Ovary (tissue), 7 donors: ENCODE measurements at regions not wholly inside any gene's neighbourhood (a gene's known extent, or its start where the extent isn't known, plus 50 kb on each side); places are given as distances from the start of the nearest gene placed in this dataset.

Experiments used
- DNase-seq, 5 donors: peaks; one replicate each; pipeline ENCODE4 v3.0.0-alpha.2; 2019 to 2020
- H3K27ac ChIP-seq, 2 donors: fragments of 200-600 bp; one replicate each; pipeline versions ENCODE4 v1.5.1 to v1.8.0; 2019 to 2022
- H3K27me3 ChIP-seq: fragments of 200-600 bp; one replicate; pipeline ENCODE4 v1.8.0; 2022
- H3K36me3 ChIP-seq: fragments of 200-600 bp; sonication (generic); one replicate; pipeline ENCODE4 v1.5.1; 2019
- H3K4me1 ChIP-seq: one replicate; pipeline ENCODE4 v1.8.1; 2013; ENCODE audit warnings: mild to moderate bottlenecking, moderate library complexity; ENCODE audit not compliant: insufficient read depth
- H3K4me3 ChIP-seq: fragments of 200-600 bp; sonication (generic); one replicate; pipeline ENCODE4 v1.5.1; 2017
- H3K9me3 ChIP-seq, 2 donors: fragments of 200-600 bp in 1 of 2; sonication (generic) in 1 of 2; one replicate each; pipeline versions ENCODE4 v1.5.1 to v1.8.1; 2013 to 2019; ENCODE audit warnings: mild to moderate bottlenecking in 1 of 2, moderate library complexity in 1 of 2
- EP300 ChIP-seq: sonication (generic); formaldehyde crosslinking; IDR thresholded peaks from one replicate; pipeline ENCODE4 v1.6.1; 2017; ENCODE audit warnings: antibody characterized with exemption
- POLR2A ChIP-seq: fragments of 450-650 bp; IDR thresholded peaks from one replicate; pipeline ENCODE4 v1.6.1; 2017; ENCODE audit warnings: antibody characterized with exemption, mild to moderate bottlenecking, moderate library complexity
- WGBS, 3 donors: extraction: QIAGEN DNeasy Blood & Tissue Kit in 1 of 3; methylation state at CpG; one replicate each; pipeline versions ENCODE4 v1.1.5 to v1.1.7; 2013 to 2017; 5-methylcytosine and 5-hydroxymethylcytosine counted together
- intact Hi-C, 4 donors: fragments of 100-400 bp; cut with DNase I; formaldehyde crosslinking; loops; one replicate each; pipeline versions ENCODE4 v1.11.0 to v1.15.1; 2022 to 2023
- TF ChIP-seq, protein P1 (sequence below), 3 donors: fragments of 450-650 bp in 2 of 3; fragments of 200-600 bp in 1 of 3; IDR thresholded peaks; one replicate each; pipeline versions ENCODE4 v1.5.1 to v1.8.0; 2016 to 2022; ENCODE audit warnings: antibody characterized with exemption in 3 of 3, mild to moderate bottlenecking in 1 of 3
- donor health status: DM: no; HTN: no; CAD: no; lungs with moderate emphysema.
- donor health status: DM: no; HTN: no; CAD: no.
- donor health status: Bipolar disorder and iron deficiency.
- donor health status: DM: no; HTN: no; CAD: no.
- donor health status: DM: yes; HTN: yes; CAD: no.

DNA sequence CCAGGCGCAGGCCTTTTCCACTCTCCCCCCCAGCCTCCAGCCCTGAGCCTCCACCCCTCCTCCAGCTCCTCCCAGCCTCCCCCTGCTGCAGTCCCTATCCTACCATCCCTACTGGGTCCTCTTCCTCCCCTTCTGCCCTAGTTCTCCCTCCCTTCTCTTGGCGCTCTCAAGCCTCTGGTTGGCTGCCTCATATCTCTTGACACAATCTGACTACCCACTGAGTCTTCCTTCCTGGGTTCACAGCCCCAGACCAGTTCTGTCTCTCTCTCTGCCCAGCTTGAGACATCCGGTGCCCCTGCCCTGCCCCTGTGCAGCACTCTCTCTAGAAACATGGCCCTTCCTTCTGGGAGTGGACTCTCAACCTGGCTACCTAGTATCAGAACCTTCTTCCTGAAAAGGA is 76.2 kb downstream of the TSPAN17 start:
- Histone ChIP-seq H3K27ac (no peak overlapping the region), H3K27me3 (no peaks in the 10 kb centered on the region), H3K4me3 (no peak overlapping the region), H3K4me1 (no peaks in the 10 kb centered on the region), H3K9me3 (no peaks in the 10 kb centered on the region), H3K36me3 (no peaks in the 10 kb centered on the region)
- 73 to 81% (median 77%) methylated on average over 3 of the region's 3 CpGs for WGBS, 3 donors
- DNase-seq: no peak
- intact Hi-C loops: no loop called here
- TF ChIP-seq, protein P1, sequence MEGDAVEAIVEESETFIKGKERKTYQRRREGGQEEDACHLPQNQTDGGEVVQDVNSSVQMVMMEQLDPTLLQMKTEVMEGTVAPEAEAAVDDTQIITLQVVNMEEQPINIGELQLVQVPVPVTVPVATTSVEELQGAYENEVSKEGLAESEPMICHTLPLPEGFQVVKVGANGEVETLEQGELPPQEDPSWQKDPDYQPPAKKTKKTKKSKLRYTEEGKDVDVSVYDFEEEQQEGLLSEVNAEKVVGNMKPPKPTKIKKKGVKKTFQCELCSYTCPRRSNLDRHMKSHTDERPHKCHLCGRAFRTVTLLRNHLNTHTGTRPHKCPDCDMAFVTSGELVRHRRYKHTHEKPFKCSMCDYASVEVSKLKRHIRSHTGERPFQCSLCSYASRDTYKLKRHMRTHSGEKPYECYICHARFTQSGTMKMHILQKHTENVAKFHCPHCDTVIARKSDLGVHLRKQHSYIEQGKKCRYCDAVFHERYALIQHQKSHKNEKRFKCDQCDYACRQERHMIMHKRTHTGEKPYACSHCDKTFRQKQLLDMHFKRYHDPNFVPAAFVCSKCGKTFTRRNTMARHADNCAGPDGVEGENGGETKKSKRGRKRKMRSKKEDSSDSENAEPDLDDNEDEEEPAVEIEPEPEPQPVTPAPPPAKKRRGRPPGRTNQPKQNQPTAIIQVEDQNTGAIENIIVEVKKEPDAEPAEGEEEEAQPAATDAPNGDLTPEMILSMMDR (IDR thresholded peaks at IDR 0.05): no peak
- no peak for TF ChIP-seq EP300
- TF ChIP-seq POLR2A: no peak

DNA sequence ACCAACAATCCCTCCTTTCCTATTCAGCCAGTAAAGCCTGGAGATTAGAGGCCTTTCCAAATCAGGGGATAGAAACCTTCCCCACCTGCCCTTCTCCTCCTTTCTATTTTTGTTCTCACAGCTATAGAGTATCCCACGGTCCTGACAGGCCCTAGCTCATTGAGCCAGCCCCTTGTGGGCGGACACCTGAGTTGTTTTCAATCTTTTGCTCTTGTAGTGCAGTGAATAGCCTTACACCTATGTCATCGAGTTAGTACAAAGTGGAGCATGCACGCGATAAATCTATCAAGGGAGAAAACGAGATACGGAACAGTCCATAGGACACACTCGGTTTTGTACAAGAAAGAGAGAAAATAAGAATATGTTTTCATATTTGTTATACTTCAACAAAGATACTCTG is 77.2 kb downstream of the TSPAN17 start:
- Histone ChIP-seq H3K27ac (no peak overlapping the region), H3K27me3 (no peaks in the 10 kb centered on the region), H3K36me3 (no peaks in the 10 kb centered on the region), H3K4me1 (no peaks in the 10 kb centered on the region), H3K4me3 (no peak overlapping the region), H3K9me3 (no peaks in the 10 kb centered on the region)
- intact Hi-C loops: no loop called here
- WGBS, 3 donors: 55 to 62% (median 59%) methylated on average over 8 of the region's 8 CpGs
- TF ChIP-seq EP300 (no peak), POLR2A (no peak)
- TF ChIP-seq, protein P1 (IDR thresholded peaks at IDR 0.05): no peak
- no peak for DNase-seq

DNA sequence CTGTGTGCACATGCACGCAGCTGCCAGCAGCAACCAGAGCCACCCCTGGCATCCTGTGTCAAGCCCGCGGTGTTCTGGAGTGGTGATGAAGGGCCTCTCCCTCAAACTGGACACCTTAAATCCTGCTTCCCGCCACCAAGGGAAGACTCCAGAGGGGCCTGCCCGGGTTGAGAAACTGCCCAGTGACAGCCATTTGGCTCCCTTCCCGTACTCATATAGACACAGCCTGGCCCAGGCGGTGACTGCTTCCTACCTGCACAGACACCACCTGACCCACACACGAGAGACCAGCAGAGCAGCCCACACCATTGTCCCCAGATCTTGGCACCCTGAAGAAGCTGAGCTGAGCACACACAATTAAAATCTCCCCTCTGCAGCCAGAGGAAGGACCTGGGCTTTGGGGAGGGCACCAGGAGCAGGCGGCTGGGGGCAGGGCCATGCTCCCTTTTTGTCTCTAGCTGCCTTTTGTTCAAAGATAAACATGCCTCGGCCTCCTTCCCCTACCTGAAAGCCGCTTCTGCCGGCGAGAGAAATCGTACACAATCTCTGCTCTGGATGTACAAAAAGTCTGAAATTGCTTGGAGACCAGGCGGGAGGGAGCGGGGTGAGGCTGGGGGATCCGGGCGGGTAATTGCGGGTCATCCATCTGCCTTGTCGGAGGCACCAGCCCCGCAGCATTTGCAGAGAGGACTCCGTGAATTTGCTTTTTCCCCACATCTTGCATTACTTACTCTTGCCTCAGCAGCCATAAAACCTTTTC is 78.4 kb downstream of the TSPAN17 start:
- TF ChIP-seq, protein P1 (IDR thresholded peaks at IDR 0.05): no peak
- TF ChIP-seq POLR2A (no peak), EP300 (no peak)
- Histone ChIP-seq H3K27ac (no peak overlapping the region), H3K27me3 (no peaks in the 10 kb centered on the region), H3K4me1 (no peaks in the 10 kb centered on the region), H3K36me3 (no peaks in the 10 kb centered on the region), H3K4me3 (no peak overlapping the region), H3K9me3 (peaks cover 0 to 5% of the 10 kb centered on the region in 2 donors)
- intact Hi-C loops: no loop called here
- DNase-seq: no peak
- WGBS, 3 donors: 23 to 37% (median 26%) methylated on average over 22 of the region's 22 CpGs

DNA sequence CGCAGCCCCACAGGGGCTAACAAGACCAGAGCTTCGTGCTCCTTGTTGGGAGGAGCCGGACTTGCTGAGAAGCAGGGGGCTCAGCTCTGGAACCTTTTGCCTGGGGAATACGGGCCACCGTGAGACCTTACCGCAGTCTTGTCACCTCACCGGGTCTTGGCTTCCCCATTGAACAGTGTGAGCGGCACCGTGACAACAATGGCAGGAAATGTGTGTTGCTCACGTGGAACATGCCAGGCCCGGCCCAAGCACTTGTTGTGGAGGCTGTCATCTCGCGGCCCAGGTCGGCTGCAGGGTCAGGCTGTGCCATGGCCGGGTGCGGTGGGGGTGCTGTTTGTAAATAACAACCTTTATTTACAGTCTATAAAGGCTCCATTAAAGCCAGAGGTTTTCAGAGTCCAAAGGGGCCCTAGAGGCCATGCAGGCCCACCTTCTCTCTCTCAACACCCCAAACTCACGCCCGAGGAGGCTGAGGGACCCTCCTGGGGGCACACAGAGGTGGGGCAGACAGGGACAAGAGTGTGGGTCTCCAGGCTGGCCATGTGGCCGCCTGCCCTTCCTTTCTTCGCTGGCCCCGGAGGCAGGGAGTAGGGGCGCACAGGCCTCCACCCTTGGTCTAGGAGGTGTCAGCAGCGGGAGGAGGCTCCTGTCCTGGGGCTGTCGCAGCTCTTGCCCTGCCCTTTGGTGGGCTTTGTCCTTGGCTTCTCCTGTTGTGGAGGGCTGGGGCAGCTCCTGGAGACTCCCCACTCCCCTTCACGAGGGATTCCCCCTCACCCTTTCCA is 79.7 kb downstream of the TSPAN17 start:
- Histone ChIP-seq H3K36me3 (no peaks in the 10 kb centered on the region), H3K4me1 (no peaks in the 10 kb centered on the region), H3K27ac (no peak overlapping the region), H3K4me3 (no peak overlapping the region), H3K9me3 (peaks cover 0 to 8% of the 10 kb centered on the region in 2 donors), H3K27me3 (no peaks in the 10 kb centered on the region)
- 82 to 84% (median 83%) methylated on average over 25 of the region's 25 CpGs for WGBS, 3 donors
- intact Hi-C loops: no loop called here
- TF ChIP-seq, protein P1 (IDR thresholded peaks at IDR 0.05): no peak
- no peak for TF ChIP-seq EP300
- no peak for TF ChIP-seq POLR2A
- no peak for DNase-seq
